ENCODE measurements at regions not wholly inside any gene's neighbourhood (a gene's known extent, or its start where the extent isn't known, plus 50 kb on each side); places are given as distances from the start of the nearest gene placed in this dataset.

DNA sequence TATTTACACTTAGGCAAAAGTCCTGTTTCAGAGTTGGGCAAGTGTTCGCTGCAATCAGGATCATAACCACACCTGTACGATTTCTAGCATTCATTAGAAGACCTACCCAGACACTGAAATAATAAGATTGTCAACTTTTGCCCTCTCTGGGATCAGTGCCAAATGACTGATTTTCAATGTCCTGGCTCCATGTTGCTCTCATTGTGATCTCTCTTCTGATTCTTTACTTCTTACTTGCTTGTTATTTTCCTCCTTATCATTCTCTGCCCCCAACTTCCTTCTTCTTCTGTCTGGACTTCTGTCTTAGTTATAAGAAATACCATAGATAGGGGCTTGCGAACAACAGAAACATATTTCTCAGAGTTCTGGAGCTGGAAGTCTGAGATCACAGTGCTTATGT is 94.4 kb upstream of the BMP2 start:
- TF ChIP-seq, protein P1, sequence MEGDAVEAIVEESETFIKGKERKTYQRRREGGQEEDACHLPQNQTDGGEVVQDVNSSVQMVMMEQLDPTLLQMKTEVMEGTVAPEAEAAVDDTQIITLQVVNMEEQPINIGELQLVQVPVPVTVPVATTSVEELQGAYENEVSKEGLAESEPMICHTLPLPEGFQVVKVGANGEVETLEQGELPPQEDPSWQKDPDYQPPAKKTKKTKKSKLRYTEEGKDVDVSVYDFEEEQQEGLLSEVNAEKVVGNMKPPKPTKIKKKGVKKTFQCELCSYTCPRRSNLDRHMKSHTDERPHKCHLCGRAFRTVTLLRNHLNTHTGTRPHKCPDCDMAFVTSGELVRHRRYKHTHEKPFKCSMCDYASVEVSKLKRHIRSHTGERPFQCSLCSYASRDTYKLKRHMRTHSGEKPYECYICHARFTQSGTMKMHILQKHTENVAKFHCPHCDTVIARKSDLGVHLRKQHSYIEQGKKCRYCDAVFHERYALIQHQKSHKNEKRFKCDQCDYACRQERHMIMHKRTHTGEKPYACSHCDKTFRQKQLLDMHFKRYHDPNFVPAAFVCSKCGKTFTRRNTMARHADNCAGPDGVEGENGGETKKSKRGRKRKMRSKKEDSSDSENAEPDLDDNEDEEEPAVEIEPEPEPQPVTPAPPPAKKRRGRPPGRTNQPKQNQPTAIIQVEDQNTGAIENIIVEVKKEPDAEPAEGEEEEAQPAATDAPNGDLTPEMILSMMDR (IDR thresholded peaks at IDR 0.05; ENCODE audit: low read depth, low read length) = no peak
- TF ChIP-seq EZH2phosphoT487 (IDR thresholded peaks at IDR 0.05; ENCODE audit: low read depth) = no peak
